H9 (cell line): ENCODE measurements at regions not wholly inside any gene's neighbourhood (a gene's known extent, or its start where the extent isn't known, plus 50 kb on each side); places are given as distances from the start of the nearest gene placed in this dataset.

ENCODE experiments used
- DNase-seq: peaks from one replicate; pipeline ENCODE4 v3.0.0-alpha.2; 2017
- H2AFZ ChIP-seq: one replicate; pipeline ENCODE4 v1.6.1; 2013; ENCODE audit warnings: mild to moderate bottlenecking, low read length, control low read depth, moderate library complexity
- H2AK5ac ChIP-seq: 2 replicates; pipeline ENCODE4 v1.6.1; 2013; ENCODE audit warnings: low read length, control low read depth, mixed read lengths; ENCODE audit not compliant: insufficient read length
- H2BK120ac ChIP-seq: one replicate; pipeline ENCODE4 v1.6.1; 2013; ENCODE audit warnings: low read depth, mild to moderate bottlenecking, low read length, control low read depth, inconsistent platforms; ENCODE audit not compliant: poor library complexity, severe bottlenecking
- H2BK12ac ChIP-seq: 2 replicates; pipeline ENCODE4 v1.6.1; 2013; ENCODE audit warnings: low read length, control low read depth, mixed read lengths, low read depth; ENCODE audit not compliant: insufficient read length
- H2BK15ac ChIP-seq: 2 replicates; pipeline ENCODE4 v1.6.1; 2013; ENCODE audit warnings: low read depth, low read length, control low read depth
- H2BK20ac ChIP-seq: one replicate; pipeline ENCODE4 v1.6.1; 2013; ENCODE audit warnings: low read depth, mild to moderate bottlenecking, low read length, control low read depth, inconsistent platforms; ENCODE audit not compliant: poor library complexity, severe bottlenecking
- H2BK5ac ChIP-seq: 2 replicates; pipeline ENCODE4 v1.6.1; 2013; ENCODE audit warnings: low read length, control low read depth, mixed read lengths; ENCODE audit not compliant: insufficient read length
- H3K14ac ChIP-seq: 2 replicates; pipeline ENCODE4 v1.6.1; 2013; ENCODE audit warnings: low read length, control low read depth; ENCODE audit not compliant: insufficient read depth
- H3K18ac ChIP-seq: 2 replicates; pipeline ENCODE4 v1.6.1; 2013; ENCODE audit warnings: low read depth, mild to moderate bottlenecking, mixed read lengths, low read length, control low read depth; ENCODE audit not compliant: insufficient read length
- H3K23ac ChIP-seq: 2 replicates; pipeline ENCODE4 v1.6.1; 2013; ENCODE audit warnings: low read length, control low read depth, mixed read lengths, low read depth; ENCODE audit not compliant: insufficient read length
- H3K23me2 ChIP-seq: 2 replicates; pipeline ENCODE4 v1.6.1; 2013; ENCODE audit warnings: low read depth, mild to moderate bottlenecking, mixed read lengths, low read length, control low read depth; ENCODE audit not compliant: insufficient read length, poor library complexity, severe bottlenecking
- H3K27ac ChIP-seq: 2 replicates; pipeline ENCODE4 v1.5.1; 2013; ENCODE audit warnings: low read length, control low read depth, mixed read lengths, low read depth; ENCODE audit not compliant: insufficient read length
- H3K27me3 ChIP-seq: 2 replicates; pipeline ENCODE4 v1.6.1; 2013; ENCODE audit warnings: low read length, control low read depth, inconsistent platforms; ENCODE audit not compliant: insufficient read depth
- H3K4ac ChIP-seq: 2 replicates; pipeline ENCODE4 v1.6.1; 2013; ENCODE audit warnings: low read depth, mild to moderate bottlenecking, control low read depth, inconsistent platforms, low read length, moderate library complexity
- H3K4me1 ChIP-seq: 2 replicates; pipeline ENCODE4 v1.6.1; 2013; ENCODE audit warnings: low read length, control low read depth, inconsistent platforms; ENCODE audit not compliant: insufficient read depth
- H3K4me2 ChIP-seq: 2 replicates; pipeline ENCODE4 v1.6.1; 2013; ENCODE audit warnings: low read length, control low read depth, mixed read lengths; ENCODE audit not compliant: insufficient read length, insufficient read depth
- H3K56ac ChIP-seq: 2 replicates; pipeline ENCODE4 v1.6.1; 2013; ENCODE audit warnings: low read depth, mild to moderate bottlenecking, mixed read lengths, low read length, control low read depth; ENCODE audit not compliant: insufficient read length
- H3K79me1 ChIP-seq: 2 replicates; pipeline ENCODE4 v1.6.1; 2013; ENCODE audit warnings: low read depth, mild to moderate bottlenecking, moderate library complexity, low read length, control low read depth, inconsistent platforms; ENCODE audit not compliant: insufficient read depth, poor library complexity, severe bottlenecking
- H3K79me2 ChIP-seq: 2 replicates; pipeline ENCODE4 v1.6.1; 2013; ENCODE audit warnings: low read length, control low read depth, inconsistent platforms; ENCODE audit not compliant: insufficient read depth
- H3K9ac ChIP-seq: 2 replicates; pipeline ENCODE4 v1.6.1; 2013; ENCODE audit warnings: low read length, control low read depth, mixed read lengths; ENCODE audit not compliant: insufficient read length; ENCODE audit errors: extremely low read depth
- H3K9me3 ChIP-seq: one replicate; pipeline ENCODE4 v1.6.1; 2013; ENCODE audit warnings: low read depth, low read length, inconsistent platforms; ENCODE audit not compliant: control insufficient read depth
- H3T11ph ChIP-seq: one replicate; pipeline ENCODE4 v1.6.1; 2013; ENCODE audit warnings: mild to moderate bottlenecking, low read length, control low read depth, inconsistent platforms
- H4K20me1 ChIP-seq: one replicate; pipeline ENCODE4 v1.6.1; 2013; ENCODE audit not compliant: control insufficient read depth, insufficient read length, insufficient read depth
- H4K5ac ChIP-seq: 2 replicates; pipeline ENCODE4 v1.6.1; 2013; ENCODE audit warnings: low read depth, mild to moderate bottlenecking, mixed read lengths, low read length, control low read depth; ENCODE audit not compliant: insufficient read length
- H4K8ac ChIP-seq: replicated peaks from 2 replicates; pipeline ENCODE4 v1.6.1; 2013; ENCODE audit warnings: low read length, control low read depth, mixed read lengths, low read depth; ENCODE audit not compliant: insufficient read length
- H4K91ac ChIP-seq: 2 replicates; pipeline ENCODE4 v1.6.1; 2013; ENCODE audit warnings: low read depth, mild to moderate bottlenecking, moderate library complexity, mixed read lengths, low read length, control low read depth; ENCODE audit not compliant: insufficient read length
- H3K27ac Mint-ChIP-seq, 3 experiments: 2 replicates in 2 of 3; 3 replicates in 1 of 3; pipeline ENCODE4 v1.8.0; 2020 to 2021; ENCODE audit warnings: mixed read lengths in 3 of 3, mild to moderate bottlenecking in 1 of 3, moderate library complexity in 1 of 3
- H3K27me3 Mint-ChIP-seq: 2 replicates; pipeline ENCODE4 v1.8.0; 2021; ENCODE audit warnings: low read depth, mild to moderate bottlenecking, moderate library complexity, mixed read lengths
- H3K36me3 Mint-ChIP-seq, 3 experiments: 2 replicates in 2 of 3; 3 replicates in 1 of 3; pipeline ENCODE4 v1.8.0; 2020 to 2021; ENCODE audit warnings: low read depth in 3 of 3, mixed read lengths in 3 of 3; ENCODE audit not compliant: insufficient read depth in 1 of 3
- H3K4me1 Mint-ChIP-seq, 2 experiments: 2 replicates each; pipeline ENCODE4 v1.8.0; 2020; ENCODE audit warnings: mixed read lengths in 2 of 2
- H3K4me3 Mint-ChIP-seq, 2 experiments: 2 replicates in 1 of 2; 3 replicates in 1 of 2; pipeline ENCODE4 v1.8.0; 2020 to 2021; ENCODE audit warnings: mild to moderate bottlenecking in 2 of 2, mixed read lengths in 2 of 2, moderate library complexity in 1 of 2
- H3K9me3 Mint-ChIP-seq, 2 experiments: 2 replicates in 1 of 2; 3 replicates in 1 of 2; pipeline ENCODE4 v1.8.0; 2020; ENCODE audit warnings: mild to moderate bottlenecking in 2 of 2, mixed read lengths in 2 of 2, moderate library complexity in 1 of 2
- CTCF ChIP-seq: fragments of 200-600 bp; sonication (generic); conservative IDR thresholded peaks from 3 replicates; pipeline ENCODE4 v1.8.0; 2021; ENCODE audit warnings: antibody characterized with exemption, mild to moderate bottlenecking
- WGBS: extraction: QIAGEN DNeasy Blood & Tissue Kit; methylation state at CpG from one replicate; pipeline ENCODE4 v1.1.7; 2013; ENCODE audit warnings: missing lambda C conversion rate, low lambda C conversion rate, mixed read lengths; ENCODE audit not compliant: insufficient read length; ENCODE audit errors: extremely low coverage; 5-methylcytosine and 5-hydroxymethylcytosine counted together

- Histone ChIP-seq H2BK20ac (no peak overlapping the region), H4K91ac (no peak overlapping the region), H3K18ac (no peak overlapping the region), H3K4me2 (no peak overlapping the region), H3K9ac (no peak overlapping the region), H3K14ac (no peak overlapping the region), H2BK12ac (no peak overlapping the region), H4K5ac (no peak overlapping the region), H2AFZ (no peak overlapping the region), H4K8ac (no peak overlapping the region), H2BK120ac (no peak overlapping the region), H3K23ac (no peak overlapping the region), H3K79me1 (no peaks in the 10 kb centered on the region), H4K20me1 (no peaks in the 10 kb centered on the region), H3K4me1 (no peaks in the 10 kb centered on the region), H3K27ac (no peak overlapping the region), H3T11ph (no peak overlapping the region), H3K27me3 (no peaks in the 10 kb centered on the region), H3K79me2 (no peaks in the 10 kb centered on the region), H2AK5ac (no peak overlapping the region), H3K9me3 (no peaks in the 10 kb centered on the region), H2BK15ac (no peak overlapping the region), H3K4ac (no peak overlapping the region), H3K56ac (no peak overlapping the region), H2BK5ac (no peak overlapping the region), H3K23me2 (no peaks in the 10 kb centered on the region)
- DNase-seq: no peak
- Mint-ChIP-seq H3K4me3 (no peak overlapping the region), H3K27me3 (no peaks in the 10 kb centered on the region), H3K36me3 (no peaks in the 10 kb centered on the region), H3K9me3 (no peaks in the 10 kb centered on the region), H3K4me1 (peaks cover 0 to 2% of the 10 kb centered on the region in 2 experiments; a peak in 2 of 4 replicates), H3K27ac (no peak overlapping the region)
- no CpG with 5 or more reads among the region's 5 CpGs for WGBS
- TF ChIP-seq CTCF: no peak
Observed at GRCh38 chr14:28323951-28324741, 442.4 kb upstream of the FOXG1 start.
